Common myeloid progenitor, CD34-positive (primary cell): ENCODE measurements at regions not wholly inside any gene's neighbourhood (a gene's known extent, or its start where the extent isn't known, plus 50 kb on each side); places are given as distances from the start of the nearest gene placed in this dataset.

Experiments used
- CTCF ChIA-PET: fragments of 350-600 bp; sonication (Branson Sonifier 250); formaldehyde crosslinking; loops from one replicate; lab custom pipeline; 2021; ENCODE audit warnings: antibody characterized with exemption; lab: Charles Lee
- POLR2A ChIA-PET: fragments of 350-600 bp; sonication (Branson Sonifier 250); formaldehyde crosslinking; loops from one replicate; lab custom pipeline; 2021; ENCODE audit warnings: antibody characterized with exemption; lab: Charles Lee
- DNase-seq, 3 donors: peaks; one replicate each; pipeline versions ENCODE4 v3.0.0 to v3.0.0-alpha.2; 2013
- H3K27ac ChIP-seq, 2 experiments: 1 replicate in 1 of 2; 2 replicates in 1 of 2; pipeline ENCODE4 v1.7.0; 2013; ENCODE audit warnings: inconsistent platforms in 2 of 2, low read length in 2 of 2, mild to moderate bottlenecking in 2 of 2, low read depth in 1 of 2, moderate library complexity in 1 of 2; ENCODE audit not compliant: severe bottlenecking in 2 of 2, insufficient read depth in 1 of 2, poor library complexity in 1 of 2
- H3K27me3 ChIP-seq, 5 experiments: replicated peaks in 2 of 5; 1 replicate in 3 of 5; 2 replicates in 2 of 5; pipeline versions ENCODE4 v1.6.1 to v1.7.0; 2013; ENCODE audit warnings: low read length in 4 of 5, mild to moderate bottlenecking in 2 of 5, moderate library complexity in 2 of 5, inconsistent platforms in 1 of 5; ENCODE audit not compliant: insufficient read depth in 5 of 5, control insufficient read depth in 4 of 5
- H3K36me3 ChIP-seq, 4 experiments: 1 replicate in 2 of 4; 2 replicates in 2 of 4; pipeline versions ENCODE4 v1.6.1 to v1.7.0; 2013; ENCODE audit warnings: low read length in 3 of 4, control low read depth in 1 of 4, mild to moderate bottlenecking in 1 of 4; ENCODE audit not compliant: control insufficient read depth in 4 of 4, insufficient read depth in 4 of 4
- H3K4me1 ChIP-seq, 4 experiments: 1 replicate in 3 of 4; 2 replicates in 1 of 4; pipeline versions ENCODE4 v1.6.1 to v1.7.1; 2013; ENCODE audit warnings: low read length in 3 of 4, mild to moderate bottlenecking in 3 of 4, control low read depth in 1 of 4, inconsistent platforms in 1 of 4, moderate library complexity in 1 of 4; ENCODE audit not compliant: control insufficient read depth in 4 of 4, insufficient read depth in 4 of 4; ENCODE audit errors: control extremely low read depth in 1 of 4
- H3K4me3 ChIP-seq, 7 experiments: 1 replicate in 4 of 7; 2 replicates in 3 of 7; pipeline versions ENCODE4 v1.5.1 to v1.7.0; 2013; ENCODE audit warnings: mild to moderate bottlenecking in 7 of 7, low read length in 6 of 7, moderate library complexity in 6 of 7, inconsistent platforms in 2 of 7, low read depth in 2 of 7, control low read depth in 1 of 7; ENCODE audit not compliant: insufficient read depth in 4 of 7, control insufficient read depth in 1 of 7; ENCODE audit errors: extremely low read depth in 1 of 7
- H3K9me3 ChIP-seq, 5 experiments: 1 replicate in 4 of 5; 2 replicates in 1 of 5; pipeline versions ENCODE4 v1.6.1 to v1.7.1; 2013; ENCODE audit warnings: low read length in 4 of 5, mild to moderate bottlenecking in 2 of 5, inconsistent platforms in 1 of 5, low read depth in 1 of 5, moderate library complexity in 1 of 5; ENCODE audit not compliant: control insufficient read depth in 4 of 5, insufficient read depth in 2 of 5; ENCODE audit errors: control extremely low read depth in 1 of 5
- WGBS: methylation state at CpG from one replicate; pipeline ENCODE4 v1.1.5; 2013; ENCODE audit not compliant: insufficient coverage; 5-methylcytosine and 5-hydroxymethylcytosine counted together

DNA sequence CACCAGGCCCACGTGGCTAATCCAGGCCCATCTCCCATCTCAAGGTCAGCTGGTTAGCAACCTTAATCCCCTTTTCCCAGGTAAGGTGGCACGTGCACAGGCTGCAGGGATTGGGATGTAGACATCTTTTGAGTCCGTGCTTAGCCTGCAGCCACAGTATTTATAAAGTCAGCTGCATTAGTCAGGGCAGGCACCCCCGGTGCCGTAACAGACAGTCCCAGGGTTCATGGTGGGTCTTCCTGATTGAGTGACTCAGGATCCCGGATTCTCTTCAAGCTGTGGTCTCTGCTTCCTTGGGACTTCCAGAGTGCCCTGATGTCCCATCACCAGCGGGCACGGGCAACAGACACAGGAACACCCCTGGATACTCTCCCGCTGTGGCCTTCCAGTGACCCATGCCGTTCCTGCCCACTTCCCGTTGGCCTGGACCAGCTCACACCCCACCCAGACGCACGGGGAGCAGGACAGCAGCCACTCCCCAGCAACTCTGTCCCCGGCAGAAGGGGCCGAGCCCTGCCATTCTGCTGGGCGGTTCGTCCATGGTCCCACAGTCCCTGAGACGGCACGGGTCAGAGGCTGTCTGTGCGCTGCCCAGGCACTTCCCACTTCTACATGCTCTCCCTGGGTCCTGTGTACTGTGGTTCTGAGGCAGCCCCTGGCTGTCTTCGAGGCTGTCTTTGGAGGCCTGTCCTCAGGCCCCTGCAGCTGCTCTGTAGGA is 248.6 kb upstream of the GSE1 start:
- CTCF ChIA-PET = interaction anchor here (0.7 to 2.5 kb wide), 4 partner anchors 9 to 52 kb away, joined by 3 to 13 read pairs (median 5); no protein-coding TSS in a partner anchor
- Histone ChIP-seq H3K4me3 (no peak overlapping the region), H3K9me3 (peaks cover 0 to 8% (median 0%) of the 10 kb centered on the region in 5 experiments), H3K36me3 (no peaks in the 10 kb centered on the region), H3K27me3 (no peaks in the 10 kb centered on the region), H3K4me1 (peaks cover 0 to 3% (median under 1%) of the 10 kb centered on the region in 4 experiments), H3K27ac (no peak overlapping the region)
- DNase-seq = no peak
- WGBS = 93% methylated on average over 20 of the region's 21 CpGs
- POLR2A ChIA-PET = interaction anchor here (0.6 to 0.7 kb wide), 2 partner anchors 193 to 1137 kb away, joined by 3 to 6 read pairs; no protein-coding TSS in a partner anchor

DNA sequence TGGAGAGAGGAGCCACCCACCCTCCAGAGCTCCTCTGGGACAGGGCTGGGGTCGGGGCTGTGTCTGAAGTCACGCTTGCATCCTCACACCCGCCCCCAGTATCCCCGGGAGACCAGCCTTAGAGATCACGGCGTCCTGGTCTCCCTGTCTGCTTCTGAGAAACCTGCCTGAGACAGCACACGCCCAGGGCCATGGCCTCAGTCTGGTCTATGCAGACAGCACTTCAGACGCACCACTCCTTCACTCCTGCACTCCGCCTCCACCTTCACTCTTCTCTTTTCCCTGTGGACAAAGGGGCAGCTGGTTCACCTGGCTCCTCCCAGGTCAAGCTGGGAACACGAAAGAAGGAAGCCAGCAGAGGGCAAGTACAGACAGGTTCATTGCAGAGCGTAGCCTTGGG is 248.0 kb upstream of the GSE1 start:
- H3K4me3 ChIP-seq = no peak overlapping the region
- no peak overlapping the region for H3K27ac ChIP-seq

DNA sequence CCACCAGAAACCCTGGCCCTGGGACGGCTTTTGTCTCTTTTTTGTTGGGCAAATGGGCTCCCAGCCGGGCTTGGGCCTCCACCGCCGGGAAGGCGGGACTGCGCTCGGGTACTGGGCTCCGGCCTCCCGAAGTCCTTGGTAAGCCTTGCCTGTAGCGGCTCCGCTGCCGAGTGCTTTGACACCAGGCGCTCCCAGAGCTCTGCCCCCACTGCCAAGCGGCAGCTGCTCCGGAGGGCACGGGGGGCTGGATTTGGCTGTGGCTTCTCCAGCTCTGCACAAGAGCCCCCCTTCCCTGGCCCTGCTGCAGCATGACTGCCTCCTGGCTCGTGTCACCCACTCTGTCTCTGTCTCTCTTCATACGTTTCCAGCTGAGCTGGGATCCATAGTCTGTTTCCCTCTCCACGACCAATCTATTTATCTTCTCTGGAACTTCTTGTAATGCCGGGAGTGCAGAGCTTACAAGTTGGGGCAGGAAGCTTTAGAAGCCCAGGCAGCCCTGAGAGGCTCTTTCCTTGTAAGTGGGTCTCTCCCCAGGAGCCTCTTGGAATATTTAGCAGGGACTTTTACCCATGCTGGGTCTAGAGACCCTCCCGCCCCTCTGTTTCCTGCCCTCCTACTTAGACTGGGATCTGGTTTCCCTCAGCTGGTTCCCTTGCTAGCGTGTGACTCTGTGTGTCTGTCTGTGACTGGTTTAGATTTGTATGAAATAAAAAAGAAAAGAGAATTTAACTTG is 246.9 kb upstream of the GSE1 start:
- no peaks in the 10 kb centered on the region for H3K27me3 ChIP-seq
- DNase-seq = no peak
- 91% methylated on average over 21 of the region's 22 CpGs for WGBS
- H3K4me1 ChIP-seq = peaks cover 0 to 19% (median 13%) of the 10 kb centered on the region in 4 experiments
- no peak overlapping the region for H3K27ac ChIP-seq
- peaks cover 0 to 8% (median 0%) of the 10 kb centered on the region in 5 experiments for H3K9me3 ChIP-seq
- POLR2A ChIA-PET = no interaction called here
- no peak overlapping the region for H3K4me3 ChIP-seq
- H3K36me3 ChIP-seq = no peaks in the 10 kb centered on the region
- CTCF ChIA-PET = interaction anchor here (0.8 to 2.5 kb wide), 9 partner anchors 11 to 231 kb away, joined by 3 to 13 read pairs (median 3); no protein-coding TSS in a partner anchor

More for the DNA sequence above, 248.0 kb upstream of the GSE1 start:
- H3K27me3 ChIP-seq = no peaks in the 10 kb centered on the region
- no peaks in the 10 kb centered on the region for H3K36me3 ChIP-seq
- peaks cover 0 to 8% (median 3%) of the 10 kb centered on the region in 4 experiments for H3K4me1 ChIP-seq
- H3K9me3 ChIP-seq = peaks cover 0 to 8% (median 0%) of the 10 kb centered on the region in 5 experiments
- 95% methylated on average over 9 of the region's 11 CpGs for WGBS
- ChIA-PET POLR2A (no interaction called here), CTCF (interaction anchor here (1.4 to 2.5 kb wide), 4 partner anchors 10 to 232 kb away, joined by 3 to 13 read pairs (median 4); no protein-coding TSS in a partner anchor)
- no peak for DNase-seq

DNA sequence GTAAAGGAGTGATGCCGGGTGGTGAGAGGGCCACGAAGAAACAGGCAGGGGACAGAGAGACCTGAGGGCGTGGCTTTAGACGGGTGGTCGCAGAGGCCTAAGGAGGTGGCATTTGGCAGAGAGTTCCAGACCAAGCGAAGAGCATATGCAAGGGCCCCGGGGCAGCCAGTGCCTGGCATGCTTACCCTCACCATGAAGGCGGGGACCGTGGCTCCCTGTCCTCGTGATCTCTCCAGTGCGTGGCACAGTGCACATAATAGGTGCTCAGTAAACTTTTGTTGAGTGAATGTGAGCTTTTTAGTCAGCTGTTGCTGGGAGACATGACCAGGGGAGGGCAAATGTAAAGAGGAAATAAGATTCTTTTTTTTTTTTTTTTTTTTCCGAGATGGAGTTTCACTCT is 245.6 kb upstream of the GSE1 start:
- Histone ChIP-seq H3K4me1 (peaks cover 0 to 31% (median 22%) of the 10 kb centered on the region in 4 experiments), H3K36me3 (no peaks in the 10 kb centered on the region), H3K27ac (no peak overlapping the region), H3K4me3 (no peak overlapping the region), H3K27me3 (no peaks in the 10 kb centered on the region), H3K9me3 (peaks cover 0 to 8% (median 0%) of the 10 kb centered on the region in 5 experiments)
- 93% methylated on average over 9 of the region's 12 CpGs for WGBS
- POLR2A ChIA-PET = no interaction called here
- CTCF ChIA-PET = interaction anchor here (1.0 to 4.0 kb wide), 9 partner anchors 11 to 267 kb away, joined by 3 to 22 read pairs (median 3); no protein-coding TSS in a partner anchor
- no peak for DNase-seq

DNA sequence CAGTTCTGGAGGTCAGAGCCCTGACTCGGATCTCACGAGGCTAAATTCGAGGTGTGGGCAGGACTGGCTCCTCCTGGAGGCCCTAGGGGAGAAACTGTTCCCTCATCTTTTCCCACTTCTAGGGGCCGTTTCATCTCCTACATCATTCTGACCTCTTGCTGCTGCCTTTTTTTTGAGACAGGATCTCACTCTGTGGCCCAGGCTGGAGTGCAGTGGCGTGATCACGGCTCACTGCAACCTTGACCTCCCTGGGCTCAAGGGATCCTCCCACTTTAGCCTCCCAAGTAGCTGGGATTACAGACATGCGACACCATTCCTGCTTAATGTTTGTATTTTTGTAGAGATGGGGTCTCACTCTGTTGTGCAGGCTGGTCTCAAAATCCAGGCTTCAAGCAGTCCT is 244.1 kb upstream of the GSE1 start:
- 98% methylated on average over 5 of the region's 7 CpGs for WGBS
- H3K36me3 ChIP-seq = no peaks in the 10 kb centered on the region
- H3K27me3 ChIP-seq = no peaks in the 10 kb centered on the region
- H3K4me3 ChIP-seq = no peak overlapping the region
- ChIA-PET POLR2A (no interaction called here), CTCF (interaction anchor here (0.9 to 4.0 kb wide), 17 partner anchors 10 to 265 kb away, joined by 3 to 22 read pairs (median 4); no protein-coding TSS in a partner anchor)
- peaks cover 0 to 6% (median 0%) of the 10 kb centered on the region in 5 experiments for H3K9me3 ChIP-seq
- H3K4me1 ChIP-seq = peaks cover 0 to 47% (median 37%) of the 10 kb centered on the region in 4 experiments
- DNase-seq = no peak
- H3K27ac ChIP-seq = no peak overlapping the region

DNA sequence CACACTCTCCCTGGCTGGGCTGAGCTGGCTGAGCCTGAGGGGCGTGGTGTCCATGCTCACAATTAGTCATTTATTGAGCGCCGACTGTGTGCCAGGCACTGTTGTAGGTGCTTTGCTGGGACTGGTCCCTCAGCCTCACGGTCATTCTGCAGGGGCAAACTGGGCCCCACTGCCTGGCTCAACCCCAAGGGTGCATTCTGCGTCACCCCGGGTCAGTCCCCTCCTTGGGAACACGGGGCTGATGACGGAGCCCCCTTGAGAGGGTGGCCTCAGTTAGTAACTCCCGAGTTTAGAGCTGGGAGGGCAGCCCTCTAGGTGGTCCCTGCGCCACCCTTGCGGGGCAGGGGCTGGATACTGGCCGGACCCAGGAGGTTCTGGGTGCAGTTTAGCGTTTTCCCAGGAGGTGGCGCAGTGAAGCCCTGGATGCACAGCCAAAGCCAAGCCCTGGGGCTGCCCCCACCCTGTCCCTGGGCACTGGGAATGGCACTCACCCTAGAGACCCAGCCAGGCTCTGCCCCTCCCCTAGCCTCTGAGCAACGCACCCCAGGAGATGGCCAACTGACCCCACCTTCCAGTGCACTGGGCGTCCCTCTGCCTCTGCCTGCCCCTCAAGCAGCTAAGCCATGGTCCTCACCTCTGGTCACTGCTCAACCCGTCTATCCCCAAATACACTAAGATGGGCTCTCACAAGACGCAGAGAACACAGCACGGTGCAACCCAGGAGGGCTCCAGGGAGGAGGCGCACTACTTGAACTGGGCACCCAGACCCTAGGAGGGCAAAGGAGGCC is 243.2 kb upstream of the GSE1 start:
- Histone ChIP-seq H3K27ac (no peak overlapping the region), H3K9me3 (no peaks in the 10 kb centered on the region), H3K4me3 (no peak overlapping the region), H3K36me3 (no peaks in the 10 kb centered on the region), H3K27me3 (no peaks in the 10 kb centered on the region), H3K4me1 (peaks cover 0 to 55% (median 44%) of the 10 kb centered on the region in 4 experiments)
- CTCF ChIA-PET = interaction anchor here (0.7 to 4.0 kb wide), 19 partner anchors 9 to 73 kb away, joined by 3 to 22 read pairs (median 5); no protein-coding TSS in a partner anchor
- peak in 1 of 3 donors; percentile 45 for DNase-seq
- 56% methylated on average over 17 of the region's 20 CpGs for WGBS
- POLR2A ChIA-PET = no interaction called here
